MM.1S (cell line): ENCODE measurements at regions not wholly inside any gene's neighbourhood (a gene's known extent, or its start where the extent isn't known, plus 50 kb on each side); places are given as distances from the start of the nearest gene placed in this dataset.

ENCODE experiments used
- DNase-seq: peaks from one replicate; pipeline ENCODE4 v3.0.0-alpha.2; 2015
- H2AFZ ChIP-seq: fragments of 300-600 bp; sonication (generic); 2 replicates; pipeline ENCODE4 v1.6.0; 2016; ENCODE audit warnings: antibody characterized with exemption, low read length
- H3F3A ChIP-seq: fragments of 300-600 bp; sonication (generic); 2 replicates; pipeline ENCODE4 v1.6.1; 2016; ENCODE audit warnings: mild to moderate bottlenecking, antibody characterized with exemption, low read length, moderate library complexity, mixed read lengths; ENCODE audit not compliant: insufficient read depth
- H3K27ac ChIP-seq: fragments of 300-600 bp; sonication (generic); 2 replicates; pipeline ENCODE4 v1.5.1; 2016; ENCODE audit warnings: mild to moderate bottlenecking, low read length
- H3K27me3 ChIP-seq: fragments of 300-600 bp; sonication (generic); replicated peaks from 2 replicates; pipeline ENCODE4 v1.6.0; 2016; ENCODE audit warnings: low read length; ENCODE audit not compliant: insufficient read depth
- H3K36me3 ChIP-seq: fragments of 300-600 bp; sonication (generic); replicated peaks from 2 replicates; pipeline ENCODE4 v1.6.1; 2016; ENCODE audit warnings: mild to moderate bottlenecking, low read length, mixed read lengths; ENCODE audit not compliant: insufficient read depth
- H3K4me1 ChIP-seq: fragments of 300-600 bp; sonication (generic); 2 replicates; pipeline ENCODE4 v1.6.1; 2016; ENCODE audit warnings: low read length, mixed read lengths
- H3K4me2 ChIP-seq: fragments of 300-600 bp; sonication (generic); 2 replicates; pipeline ENCODE4 v1.6.0; 2016; ENCODE audit warnings: low read depth, low read length
- H3K4me3 ChIP-seq: fragments of 300-600 bp; sonication (generic); 2 replicates; pipeline ENCODE4 v1.5.1; 2016; ENCODE audit warnings: low read length, mixed read lengths
- H3K79me2 ChIP-seq: fragments of 300-600 bp; sonication (generic); 2 replicates; pipeline ENCODE4 v1.6.1; 2016; ENCODE audit warnings: mixed run types, low read length, mixed read lengths
- H3K9ac ChIP-seq: fragments of 300-600 bp; sonication (generic); 2 replicates; pipeline ENCODE4 v1.6.1; 2016; ENCODE audit warnings: low read length, mixed read lengths
- H3K9me2 ChIP-seq: fragments of 300-600 bp; sonication (generic); replicated peaks from 2 replicates; pipeline ENCODE4 v1.6.1; 2016; ENCODE audit warnings: mild to moderate bottlenecking, low read length, mixed read lengths; ENCODE audit not compliant: insufficient read depth
- H3K9me3 ChIP-seq: fragments of 300-600 bp; sonication (generic); replicated peaks from 2 replicates; pipeline ENCODE4 v1.6.1; 2016; ENCODE audit warnings: mild to moderate bottlenecking, low read length, mixed read lengths; ENCODE audit not compliant: insufficient read depth
- H4K20me1 ChIP-seq: fragments of 300-600 bp; sonication (generic); 2 replicates; pipeline ENCODE4 v1.6.1; 2016; ENCODE audit warnings: mild to moderate bottlenecking, low read length, moderate library complexity, mixed read lengths; ENCODE audit not compliant: insufficient read depth
- CTCF ChIP-seq: fragments of 300-600 bp; sonication (generic); IDR thresholded peaks from 2 replicates; pipeline ENCODE4 v1.5.1; 2016; ENCODE audit warnings: antibody characterized with exemption, low read length, mixed read lengths
- EZH2 ChIP-seq: fragments of 300-600 bp; sonication (generic); optimal IDR thresholded peaks from 2 replicates; pipeline ENCODE3; 2017; ENCODE audit warnings: low read depth, mild to moderate bottlenecking, antibody characterized with exemption, low read length, mixed read lengths
- EZH2phosphoT487 ChIP-seq: fragments of 300-600 bp; sonication (generic); IDR thresholded peaks from 2 replicates; pipeline ENCODE4 v1.6.1; 2018; ENCODE audit warnings: antibody characterized with exemption, low read length

- TF ChIP-seq EZH2phosphoT487 (no peak), EZH2 (no peak), CTCF (no peak)
- Histone ChIP-seq H3K9me2 (no peaks in the 10 kb centered on the region), H3K27me3 (no peaks in the 10 kb centered on the region), H4K20me1 (no peaks in the 10 kb centered on the region), H3K9me3 (no peaks in the 10 kb centered on the region), H3K4me2 (no peak overlapping the region), H3K4me1 (no peaks in the 10 kb centered on the region), H3K27ac (no peak overlapping the region), H3K79me2 (no peaks in the 10 kb centered on the region), H2AFZ (no peak overlapping the region), H3K36me3 (no peaks in the 10 kb centered on the region), H3F3A (no peaks in the 10 kb centered on the region), H3K9ac (no peak overlapping the region), H3K4me3 (no peak overlapping the region)
- no peak for DNase-seq
Measured at GRCh38 chr4:167897116-167897515, 195.2 kb upstream of the ANXA10 start.

- no peak overlapping the region for H2AFZ ChIP-seq
- no peak overlapping the region for H3K4me2 ChIP-seq
- DNase-seq: no peak
Measured at GRCh38 chr4:167903291-167903721, 189.0 kb upstream of the ANXA10 start.

GRCh38 chr4:167906851-167907250, 185.5 kb upstream of the ANXA10 start:
- Histone ChIP-seq H3F3A (no peaks in the 10 kb centered on the region), H3K4me1 (no peaks in the 10 kb centered on the region), H3K79me2 (no peaks in the 10 kb centered on the region), H4K20me1 (no peaks in the 10 kb centered on the region), H3K4me2 (no peak overlapping the region), H3K27me3 (no peaks in the 10 kb centered on the region), H3K9me3 (no peaks in the 10 kb centered on the region), H3K27ac (no peak overlapping the region), H3K4me3 (no peak overlapping the region), H3K36me3 (no peaks in the 10 kb centered on the region), H3K9ac (no peak overlapping the region), H2AFZ (no peak overlapping the region), H3K9me2 (no peaks in the 10 kb centered on the region)
- no peak for TF ChIP-seq EZH2
- no peak for TF ChIP-seq EZH2phosphoT487
- TF ChIP-seq CTCF: no peak
- no peak for DNase-seq

More at GRCh38 chr4:167903291-167903721, 189.0 kb upstream of the ANXA10 start:
- H3K9me2 ChIP-seq: no peaks in the 10 kb centered on the region
- no peak overlapping the region for H3K4me3 ChIP-seq
- H3K9me3 ChIP-seq: no peaks in the 10 kb centered on the region
- H3K36me3 ChIP-seq: no peaks in the 10 kb centered on the region
- no peaks in the 10 kb centered on the region for H3K79me2 ChIP-seq
- no peaks in the 10 kb centered on the region for H3K4me1 ChIP-seq
- no peak for TF ChIP-seq CTCF
- no peak for TF ChIP-seq EZH2phosphoT487
- no peak for TF ChIP-seq EZH2
- H3K27ac ChIP-seq: no peak overlapping the region
- no peaks in the 10 kb centered on the region for H3K27me3 ChIP-seq
- no peaks in the 10 kb centered on the region for H4K20me1 ChIP-seq
- no peaks in the 10 kb centered on the region for H3F3A ChIP-seq
- no peak overlapping the region for H3K9ac ChIP-seq
